H9 (cell line): ENCODE measurements at regions not wholly inside any gene's neighbourhood (a gene's known extent, or its start where the extent isn't known, plus 50 kb on each side); places are given as distances from the start of the nearest gene placed in this dataset.
A peak's percentile ranks its signal among the peaks of the same experiment; 100 is the strongest.

ENCODE experiments used
- DNase-seq: peaks from one replicate; pipeline ENCODE4 v3.0.0-alpha.2; 2017
- H2AFZ ChIP-seq: one replicate; pipeline ENCODE4 v1.6.1; 2013; ENCODE audit warnings: mild to moderate bottlenecking, low read length, control low read depth, moderate library complexity
- H2AK5ac ChIP-seq: 2 replicates; pipeline ENCODE4 v1.6.1; 2013; ENCODE audit warnings: low read length, control low read depth, mixed read lengths; ENCODE audit not compliant: insufficient read length
- H2BK120ac ChIP-seq: one replicate; pipeline ENCODE4 v1.6.1; 2013; ENCODE audit warnings: low read depth, mild to moderate bottlenecking, low read length, control low read depth, inconsistent platforms; ENCODE audit not compliant: poor library complexity, severe bottlenecking
- H2BK12ac ChIP-seq: 2 replicates; pipeline ENCODE4 v1.6.1; 2013; ENCODE audit warnings: low read length, control low read depth, mixed read lengths, low read depth; ENCODE audit not compliant: insufficient read length
- H2BK15ac ChIP-seq: 2 replicates; pipeline ENCODE4 v1.6.1; 2013; ENCODE audit warnings: low read depth, low read length, control low read depth
- H2BK20ac ChIP-seq: one replicate; pipeline ENCODE4 v1.6.1; 2013; ENCODE audit warnings: low read depth, mild to moderate bottlenecking, low read length, control low read depth, inconsistent platforms; ENCODE audit not compliant: poor library complexity, severe bottlenecking
- H2BK5ac ChIP-seq: 2 replicates; pipeline ENCODE4 v1.6.1; 2013; ENCODE audit warnings: low read length, control low read depth, mixed read lengths; ENCODE audit not compliant: insufficient read length
- H3K14ac ChIP-seq: 2 replicates; pipeline ENCODE4 v1.6.1; 2013; ENCODE audit warnings: low read length, control low read depth; ENCODE audit not compliant: insufficient read depth
- H3K18ac ChIP-seq: 2 replicates; pipeline ENCODE4 v1.6.1; 2013; ENCODE audit warnings: low read depth, mild to moderate bottlenecking, mixed read lengths, low read length, control low read depth; ENCODE audit not compliant: insufficient read length
- H3K23ac ChIP-seq: 2 replicates; pipeline ENCODE4 v1.6.1; 2013; ENCODE audit warnings: low read length, control low read depth, mixed read lengths, low read depth; ENCODE audit not compliant: insufficient read length
- H3K23me2 ChIP-seq: 2 replicates; pipeline ENCODE4 v1.6.1; 2013; ENCODE audit warnings: low read depth, mild to moderate bottlenecking, mixed read lengths, low read length, control low read depth; ENCODE audit not compliant: insufficient read length, poor library complexity, severe bottlenecking
- H3K27ac ChIP-seq: 2 replicates; pipeline ENCODE4 v1.5.1; 2013; ENCODE audit warnings: low read length, control low read depth, mixed read lengths, low read depth; ENCODE audit not compliant: insufficient read length
- H3K27me3 ChIP-seq: 2 replicates; pipeline ENCODE4 v1.6.1; 2013; ENCODE audit warnings: low read length, control low read depth, inconsistent platforms; ENCODE audit not compliant: insufficient read depth
- H3K4ac ChIP-seq: 2 replicates; pipeline ENCODE4 v1.6.1; 2013; ENCODE audit warnings: low read depth, mild to moderate bottlenecking, control low read depth, inconsistent platforms, low read length, moderate library complexity
- H3K4me1 ChIP-seq: 2 replicates; pipeline ENCODE4 v1.6.1; 2013; ENCODE audit warnings: low read length, control low read depth, inconsistent platforms; ENCODE audit not compliant: insufficient read depth
- H3K4me2 ChIP-seq: 2 replicates; pipeline ENCODE4 v1.6.1; 2013; ENCODE audit warnings: low read length, control low read depth, mixed read lengths; ENCODE audit not compliant: insufficient read length, insufficient read depth
- H3K56ac ChIP-seq: 2 replicates; pipeline ENCODE4 v1.6.1; 2013; ENCODE audit warnings: low read depth, mild to moderate bottlenecking, mixed read lengths, low read length, control low read depth; ENCODE audit not compliant: insufficient read length
- H3K79me1 ChIP-seq: 2 replicates; pipeline ENCODE4 v1.6.1; 2013; ENCODE audit warnings: low read depth, mild to moderate bottlenecking, moderate library complexity, low read length, control low read depth, inconsistent platforms; ENCODE audit not compliant: insufficient read depth, poor library complexity, severe bottlenecking
- H3K79me2 ChIP-seq: 2 replicates; pipeline ENCODE4 v1.6.1; 2013; ENCODE audit warnings: low read length, control low read depth, inconsistent platforms; ENCODE audit not compliant: insufficient read depth
- H3K9ac ChIP-seq: 2 replicates; pipeline ENCODE4 v1.6.1; 2013; ENCODE audit warnings: low read length, control low read depth, mixed read lengths; ENCODE audit not compliant: insufficient read length; ENCODE audit errors: extremely low read depth
- H3K9me3 ChIP-seq: one replicate; pipeline ENCODE4 v1.6.1; 2013; ENCODE audit warnings: low read depth, low read length, inconsistent platforms; ENCODE audit not compliant: control insufficient read depth
- H3T11ph ChIP-seq: one replicate; pipeline ENCODE4 v1.6.1; 2013; ENCODE audit warnings: mild to moderate bottlenecking, low read length, control low read depth, inconsistent platforms
- H4K20me1 ChIP-seq: one replicate; pipeline ENCODE4 v1.6.1; 2013; ENCODE audit not compliant: control insufficient read depth, insufficient read length, insufficient read depth
- H4K5ac ChIP-seq: 2 replicates; pipeline ENCODE4 v1.6.1; 2013; ENCODE audit warnings: low read depth, mild to moderate bottlenecking, mixed read lengths, low read length, control low read depth; ENCODE audit not compliant: insufficient read length
- H4K8ac ChIP-seq: replicated peaks from 2 replicates; pipeline ENCODE4 v1.6.1; 2013; ENCODE audit warnings: low read length, control low read depth, mixed read lengths, low read depth; ENCODE audit not compliant: insufficient read length
- H4K91ac ChIP-seq: 2 replicates; pipeline ENCODE4 v1.6.1; 2013; ENCODE audit warnings: low read depth, mild to moderate bottlenecking, moderate library complexity, mixed read lengths, low read length, control low read depth; ENCODE audit not compliant: insufficient read length
- H3K27ac Mint-ChIP-seq, 3 experiments: 2 replicates in 2 of 3; 3 replicates in 1 of 3; pipeline ENCODE4 v1.8.0; 2020 to 2021; ENCODE audit warnings: mixed read lengths in 3 of 3, mild to moderate bottlenecking in 1 of 3, moderate library complexity in 1 of 3
- H3K27me3 Mint-ChIP-seq: 2 replicates; pipeline ENCODE4 v1.8.0; 2021; ENCODE audit warnings: low read depth, mild to moderate bottlenecking, moderate library complexity, mixed read lengths
- H3K36me3 Mint-ChIP-seq, 3 experiments: 2 replicates in 2 of 3; 3 replicates in 1 of 3; pipeline ENCODE4 v1.8.0; 2020 to 2021; ENCODE audit warnings: low read depth in 3 of 3, mixed read lengths in 3 of 3; ENCODE audit not compliant: insufficient read depth in 1 of 3
- H3K4me1 Mint-ChIP-seq, 2 experiments: 2 replicates each; pipeline ENCODE4 v1.8.0; 2020; ENCODE audit warnings: mixed read lengths in 2 of 2
- H3K4me3 Mint-ChIP-seq, 2 experiments: 2 replicates in 1 of 2; 3 replicates in 1 of 2; pipeline ENCODE4 v1.8.0; 2020 to 2021; ENCODE audit warnings: mild to moderate bottlenecking in 2 of 2, mixed read lengths in 2 of 2, moderate library complexity in 1 of 2
- H3K9me3 Mint-ChIP-seq, 2 experiments: 2 replicates in 1 of 2; 3 replicates in 1 of 2; pipeline ENCODE4 v1.8.0; 2020; ENCODE audit warnings: mild to moderate bottlenecking in 2 of 2, mixed read lengths in 2 of 2, moderate library complexity in 1 of 2
- WGBS: extraction: QIAGEN DNeasy Blood & Tissue Kit; methylation state at CpG from one replicate; pipeline ENCODE4 v1.1.7; 2013; ENCODE audit warnings: missing lambda C conversion rate, low lambda C conversion rate, mixed read lengths; ENCODE audit not compliant: insufficient read length; ENCODE audit errors: extremely low coverage; 5-methylcytosine and 5-hydroxymethylcytosine counted together
- TF ChIP-seq, protein P1 (sequence below): fragments of 200-600 bp; sonication (generic); conservative IDR thresholded peaks from 3 replicates; pipeline ENCODE4 v1.8.0; 2021; ENCODE audit warnings: antibody characterized with exemption, mild to moderate bottlenecking

DNA sequence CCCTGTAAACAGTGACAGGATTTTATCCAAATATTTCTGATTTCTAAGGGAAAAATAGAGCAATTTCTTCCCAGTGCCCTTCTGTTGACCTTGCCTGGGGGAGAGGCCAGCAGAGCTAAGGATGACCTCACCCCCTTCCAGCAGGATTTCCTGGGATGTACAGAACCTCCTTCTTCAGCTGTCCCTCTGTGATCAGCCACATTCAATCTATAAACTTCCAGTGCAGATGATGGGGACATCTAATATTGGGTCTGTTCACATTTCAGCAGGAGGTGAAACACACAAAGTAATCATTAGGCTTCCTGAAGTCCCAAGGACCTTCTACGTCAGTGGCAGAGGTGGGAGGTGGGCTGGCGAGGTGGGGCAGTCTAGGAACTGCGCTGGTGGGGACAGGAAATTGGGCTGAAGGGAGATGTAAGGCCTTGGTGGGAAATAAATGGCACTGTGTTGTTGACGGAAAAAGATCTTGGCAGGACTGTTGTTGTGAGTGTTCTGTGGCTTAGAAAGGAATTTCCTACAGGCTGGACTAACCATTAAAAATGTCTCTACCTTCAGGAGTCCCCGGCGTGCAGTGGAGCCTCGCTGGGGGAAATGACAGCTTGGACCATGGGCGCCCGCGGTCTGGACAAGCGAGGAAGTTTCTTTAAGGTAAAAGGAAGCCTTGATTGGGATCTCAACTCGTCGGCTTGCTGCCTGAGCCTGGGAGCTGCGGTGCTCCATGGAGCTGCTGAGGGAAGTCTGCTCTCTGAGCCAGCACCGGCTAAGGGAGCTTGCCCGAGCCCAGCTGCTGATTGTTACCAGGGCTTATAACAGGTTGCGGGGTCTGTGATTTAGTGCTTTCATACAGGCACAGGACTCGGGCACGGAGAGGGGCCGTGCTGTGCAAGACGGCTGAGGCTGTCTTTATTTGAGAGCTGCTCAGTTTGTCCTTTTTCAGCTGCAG lies 127.9 kb upstream of the NAA20 start:
- no peak overlapping the region for H3K23ac ChIP-seq
- TF ChIP-seq, protein P1, sequence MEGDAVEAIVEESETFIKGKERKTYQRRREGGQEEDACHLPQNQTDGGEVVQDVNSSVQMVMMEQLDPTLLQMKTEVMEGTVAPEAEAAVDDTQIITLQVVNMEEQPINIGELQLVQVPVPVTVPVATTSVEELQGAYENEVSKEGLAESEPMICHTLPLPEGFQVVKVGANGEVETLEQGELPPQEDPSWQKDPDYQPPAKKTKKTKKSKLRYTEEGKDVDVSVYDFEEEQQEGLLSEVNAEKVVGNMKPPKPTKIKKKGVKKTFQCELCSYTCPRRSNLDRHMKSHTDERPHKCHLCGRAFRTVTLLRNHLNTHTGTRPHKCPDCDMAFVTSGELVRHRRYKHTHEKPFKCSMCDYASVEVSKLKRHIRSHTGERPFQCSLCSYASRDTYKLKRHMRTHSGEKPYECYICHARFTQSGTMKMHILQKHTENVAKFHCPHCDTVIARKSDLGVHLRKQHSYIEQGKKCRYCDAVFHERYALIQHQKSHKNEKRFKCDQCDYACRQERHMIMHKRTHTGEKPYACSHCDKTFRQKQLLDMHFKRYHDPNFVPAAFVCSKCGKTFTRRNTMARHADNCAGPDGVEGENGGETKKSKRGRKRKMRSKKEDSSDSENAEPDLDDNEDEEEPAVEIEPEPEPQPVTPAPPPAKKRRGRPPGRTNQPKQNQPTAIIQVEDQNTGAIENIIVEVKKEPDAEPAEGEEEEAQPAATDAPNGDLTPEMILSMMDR: no peak
- no peak overlapping the region for H4K91ac ChIP-seq
- H2BK5ac ChIP-seq: no peak overlapping the region
- no peaks in the 10 kb centered on the region for H3K79me2 ChIP-seq
- H3K9me3 Mint-ChIP-seq: no peaks in the 10 kb centered on the region
- WGBS: no CpG with 5 or more reads among the region's 21 CpGs
- no peaks in the 10 kb centered on the region for H3K36me3 Mint-ChIP-seq
- H3K4me2 ChIP-seq: no peak overlapping the region
- no peak overlapping the region for H2AK5ac ChIP-seq
- no peak overlapping the region for H2AFZ ChIP-seq
- no peak overlapping the region for H2BK12ac ChIP-seq
- H3K4me3 Mint-ChIP-seq: no peak overlapping the region
- H3K27ac Mint-ChIP-seq: peak overlapping the region; percentile 9 to 69 (median 49); a peak in 3 of 7 replicates
- no peak for DNase-seq
- no peaks in the 10 kb centered on the region; the same call in 1 of the 2 replicates for H3K4me1 ChIP-seq
- H3K18ac ChIP-seq: no peak overlapping the region
- peaks cover 0 to 3% of the 10 kb centered on the region in 2 experiments; a peak in 3 of 4 replicates for H3K4me1 Mint-ChIP-seq
- H2BK20ac ChIP-seq: no peak overlapping the region
- no peak overlapping the region for H4K8ac ChIP-seq
- no peaks in the 10 kb centered on the region for H4K20me1 ChIP-seq
- H2BK120ac ChIP-seq: no peak overlapping the region
- no peak overlapping the region for H3K27ac ChIP-seq
- H4K5ac ChIP-seq: no peak overlapping the region
- no peak overlapping the region for H3T11ph ChIP-seq
- no peaks in the 10 kb centered on the region for H3K9me3 ChIP-seq
- no peak overlapping the region for H3K4ac ChIP-seq
- H2BK15ac ChIP-seq: no peak overlapping the region; the same call in 1 of the 2 replicates
- H3K27me3 ChIP-seq: no peaks in the 10 kb centered on the region
- H3K27me3 Mint-ChIP-seq: peaks cover 2% of the 10 kb centered on the region; the same call in 1 of the 2 replicates
- H3K79me1 ChIP-seq: no peaks in the 10 kb centered on the region
- no peak overlapping the region for H3K56ac ChIP-seq
- peaks cover 4% of the 10 kb centered on the region for H3K23me2 ChIP-seq
- H3K14ac ChIP-seq: no peak overlapping the region
- H3K9ac ChIP-seq: no peak overlapping the region
